Esophagus (tissue), 2 donors: ENCODE measurements at regions not wholly inside any gene's neighbourhood (a gene's known extent, or its start where the extent isn't known, plus 50 kb on each side); places are given as distances from the start of the nearest gene placed in this dataset.

ENCODE experiments used
- H3K27ac ChIP-seq, 2 donors: one replicate each; pipeline ENCODE4 v1.5.1; 2013; ENCODE audit warnings: low read depth in 2 of 2, mild to moderate bottlenecking in 2 of 2, inconsistent platforms in 1 of 2, low read length in 1 of 2, moderate library complexity in 1 of 2
- H3K27me3 ChIP-seq, 2 donors: one replicate each; pipeline ENCODE4 v1.6.1; 2013; ENCODE audit warnings: low read length in 2 of 2, control low read depth in 1 of 2, mild to moderate bottlenecking in 1 of 2; ENCODE audit not compliant: insufficient read depth in 2 of 2, control insufficient read depth in 1 of 2
- H3K36me3 ChIP-seq, 2 donors: one replicate each; pipeline ENCODE4 v1.6.1; 2013; ENCODE audit warnings: low read length in 1 of 2; ENCODE audit not compliant: control insufficient read depth in 2 of 2, insufficient read depth in 2 of 2
- H3K4me1 ChIP-seq, 2 donors: one replicate each; pipeline ENCODE4 v1.6.1; 2013; ENCODE audit warnings: low read length in 1 of 2; ENCODE audit not compliant: control insufficient read depth in 2 of 2, insufficient read depth in 2 of 2
- H3K4me3 ChIP-seq, 2 donors: one replicate each; pipeline ENCODE4 v1.5.1; 2013; ENCODE audit warnings: low read length in 2 of 2, mild to moderate bottlenecking in 2 of 2, low read depth in 1 of 2, moderate library complexity in 1 of 2
- H3K9me3 ChIP-seq, 2 donors: one replicate each; pipeline ENCODE4 v1.6.1; 2013; ENCODE audit warnings: mild to moderate bottlenecking in 2 of 2, low read depth in 1 of 2, low read length in 1 of 2, moderate library complexity in 1 of 2; ENCODE audit not compliant: control insufficient read depth in 2 of 2, insufficient read depth in 1 of 2
- WGBS, 2 donors: extraction: QIAGEN DNeasy Blood & Tissue Kit; methylation state at CpG; one replicate each; pipeline ENCODE4 v1.1.7; 2013; 5-methylcytosine and 5-hydroxymethylcytosine counted together
- donor health status: healthy with polysubstance abuse.
- donor health status: Bipolar disorder and iron deficiency.

- WGBS, 2 donors: 85 to 89% methylated on average over 40 of the region's 40 CpGs
- H3K36me3 ChIP-seq: no peaks in the 10 kb centered on the region
Measured at GRCh38 chr22:48333816-48334735, 1493.6 kb downstream of the BRD1 start.

GRCh38 chr22:48333323-48333763, 1494.3 kb downstream of the BRD1 start:
- Histone ChIP-seq H3K27me3 (no peaks in the 10 kb centered on the region), H3K9me3 (peaks cover 0 to 12% of the 10 kb centered on the region in 2 donors), H3K36me3 (no peaks in the 10 kb centered on the region), H3K4me3 (no peak overlapping the region), H3K4me1 (peaks cover 0 to 3% of the 10 kb centered on the region in 2 donors), H3K27ac (no peak overlapping the region)
- WGBS, 2 donors: 84 to 87% methylated on average over 20 of the region's 20 CpGs

More at GRCh38 chr22:48333816-48334735, 1493.6 kb downstream of the BRD1 start:
- Histone ChIP-seq H3K27ac (no peak overlapping the region), H3K9me3 (peaks cover 0 to 8% of the 10 kb centered on the region in 2 donors), H3K4me1 (peaks cover 0 to 3% of the 10 kb centered on the region in 2 donors), H3K4me3 (no peak overlapping the region), H3K27me3 (no peaks in the 10 kb centered on the region)

DNA sequence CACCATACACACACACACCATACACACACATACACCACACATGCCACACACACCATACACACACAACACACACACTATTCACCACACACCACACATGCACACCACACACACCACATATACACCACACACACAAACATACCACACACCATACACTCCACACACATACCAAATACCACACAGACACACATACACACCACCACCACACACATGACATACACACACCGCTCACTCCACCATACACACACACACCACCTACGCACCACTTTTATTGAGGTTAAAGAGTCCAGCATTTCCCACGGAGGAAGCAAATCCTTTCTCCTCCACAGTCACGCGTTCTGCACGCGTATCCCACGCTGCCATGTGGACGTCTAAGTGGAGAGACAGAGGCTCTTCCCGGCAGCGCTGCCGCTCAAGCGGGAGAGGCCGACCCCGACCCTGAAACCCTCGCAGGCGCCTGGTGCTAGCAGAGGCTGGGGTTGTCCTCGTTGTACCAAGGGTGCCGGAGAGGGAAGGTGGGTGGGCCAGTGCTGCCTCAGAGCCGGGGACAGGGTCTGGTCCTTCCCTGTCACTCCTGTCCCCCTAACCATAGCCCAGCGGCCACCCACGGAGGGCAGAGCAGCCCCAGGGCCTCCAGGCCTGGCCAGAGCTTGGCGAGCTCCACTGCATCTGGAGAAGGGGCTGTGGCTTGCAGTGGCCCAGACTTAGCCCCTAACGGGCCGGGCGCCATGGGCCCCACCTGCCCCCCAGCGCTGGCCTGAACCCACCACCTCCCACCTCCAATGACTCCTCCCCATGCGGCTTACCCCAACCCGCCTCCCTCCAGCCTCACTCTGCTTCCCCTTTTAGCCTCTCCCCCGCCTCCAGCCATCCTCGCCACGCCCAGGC, 1495.0 kb downstream of the BRD1 start:
- peaks cover 5 to 15% of the 10 kb centered on the region in 2 donors for H3K9me3 ChIP-seq
- H3K36me3 ChIP-seq: no peaks in the 10 kb centered on the region
- H3K4me3 ChIP-seq: no peak overlapping the region
- peaks cover 0 to 3% of the 10 kb centered on the region in 2 donors for H3K4me1 ChIP-seq
- WGBS, 2 donors: 84 to 86% methylated on average over 29 to 32 of the region's 32 CpGs
- H3K27me3 ChIP-seq: no peaks in the 10 kb centered on the region
- H3K27ac ChIP-seq: no peak overlapping the region

GRCh38 chr22:48331691-48332220, 1495.9 kb downstream of the BRD1 start:
- peaks cover 6 to 15% of the 10 kb centered on the region in 2 donors for H3K9me3 ChIP-seq
- no peak overlapping the region for H3K27ac ChIP-seq
- H3K27me3 ChIP-seq: no peaks in the 10 kb centered on the region
- 82 to 87% methylated on average over 8 to 12 of the region's 12 CpGs for WGBS, 2 donors
- no peaks in the 10 kb centered on the region for H3K36me3 ChIP-seq
- peaks cover 0 to 3% of the 10 kb centered on the region in 2 donors for H3K4me1 ChIP-seq
- H3K4me3 ChIP-seq: no peak overlapping the region

- Histone ChIP-seq H3K4me1 (peaks cover 0 to 3% of the 10 kb centered on the region in 2 donors), H3K27ac (no peak overlapping the region), H3K36me3 (no peaks in the 10 kb centered on the region), H3K4me3 (no peak overlapping the region), H3K27me3 (no peaks in the 10 kb centered on the region), H3K9me3 (peaks cover 6 to 15% of the 10 kb centered on the region in 2 donors)
- 81 to 84% methylated on average over 9 of the region's 9 CpGs for WGBS, 2 donors
Measured at GRCh38 chr22:48331266-48331665, 1496.4 kb downstream of the BRD1 start.

DNA sequence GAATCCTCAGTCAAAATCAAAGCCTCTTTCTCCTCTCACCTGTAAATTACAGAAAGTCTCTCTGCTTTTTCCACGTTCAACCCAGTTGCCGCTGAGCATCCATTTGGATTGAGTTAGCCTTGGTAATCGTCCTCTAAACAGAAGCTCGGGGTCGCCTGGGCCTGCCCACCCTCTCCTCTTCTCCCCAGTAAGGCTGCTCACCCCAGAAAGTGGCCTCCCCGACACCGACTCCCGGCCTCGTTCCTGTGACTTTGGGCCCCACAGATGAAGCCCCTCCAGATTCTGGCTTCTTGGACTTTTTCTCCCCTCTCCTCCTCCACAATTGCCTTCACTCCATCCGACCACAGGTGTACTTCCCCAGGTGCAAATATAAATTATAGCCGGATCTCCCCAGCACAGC, 1500.0 kb downstream of the BRD1 start:
- Histone ChIP-seq H3K4me3 (no peak overlapping the region), H3K36me3 (no peaks in the 10 kb centered on the region), H3K27ac (no peak overlapping the region), H3K27me3 (no peaks in the 10 kb centered on the region), H3K4me1 (no peaks in the 10 kb centered on the region), H3K9me3 (peaks cover 9 to 20% of the 10 kb centered on the region in 2 donors)
- WGBS, 2 donors: 83 to 89% methylated on average over 11 of the region's 11 CpGs

DNA sequence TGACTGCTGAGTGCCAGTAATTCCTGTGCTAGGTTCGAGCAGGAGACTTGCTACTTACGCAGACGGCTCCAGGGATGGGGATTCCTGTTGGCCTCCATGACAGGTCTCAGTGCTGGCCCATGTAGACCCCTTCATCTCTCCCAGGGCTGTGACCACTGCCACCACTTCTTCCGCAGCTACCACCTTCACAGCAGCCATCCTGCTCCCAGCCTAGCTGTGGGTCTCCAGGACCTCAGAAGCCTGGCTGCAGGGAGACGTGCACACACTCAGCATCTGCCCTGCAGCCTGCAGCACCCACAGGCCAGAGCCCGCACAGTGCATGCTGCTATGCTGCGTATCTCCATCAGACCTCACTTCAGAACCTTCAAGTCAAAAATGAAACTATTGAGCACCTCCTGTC, 1503.9 kb downstream of the BRD1 start:
- H3K27me3 ChIP-seq: no peaks in the 10 kb centered on the region
- no peaks in the 10 kb centered on the region for H3K4me1 ChIP-seq
- H3K9me3 ChIP-seq: peaks cover 9 to 11% of the 10 kb centered on the region in 2 donors
- no peak overlapping the region for H3K27ac ChIP-seq
- H3K36me3 ChIP-seq: no peaks in the 10 kb centered on the region
- no peak overlapping the region for H3K4me3 ChIP-seq
- 89 to 92% methylated on average over 7 of the region's 7 CpGs for WGBS, 2 donors

- no peak overlapping the region for H3K27ac ChIP-seq
- H3K4me3 ChIP-seq: no peak overlapping the region
- H3K9me3 ChIP-seq: peaks cover 5 to 6% of the 10 kb centered on the region in 2 donors
- H3K4me1 ChIP-seq: no peaks in the 10 kb centered on the region
- WGBS, 2 donors: 89 to 95% methylated on average over 2 of the region's 2 CpGs
- no peaks in the 10 kb centered on the region for H3K36me3 ChIP-seq
- no peaks in the 10 kb centered on the region for H3K27me3 ChIP-seq
Measured at GRCh38 chr22:48322907-48323306, 1504.8 kb downstream of the BRD1 start.

DNA sequence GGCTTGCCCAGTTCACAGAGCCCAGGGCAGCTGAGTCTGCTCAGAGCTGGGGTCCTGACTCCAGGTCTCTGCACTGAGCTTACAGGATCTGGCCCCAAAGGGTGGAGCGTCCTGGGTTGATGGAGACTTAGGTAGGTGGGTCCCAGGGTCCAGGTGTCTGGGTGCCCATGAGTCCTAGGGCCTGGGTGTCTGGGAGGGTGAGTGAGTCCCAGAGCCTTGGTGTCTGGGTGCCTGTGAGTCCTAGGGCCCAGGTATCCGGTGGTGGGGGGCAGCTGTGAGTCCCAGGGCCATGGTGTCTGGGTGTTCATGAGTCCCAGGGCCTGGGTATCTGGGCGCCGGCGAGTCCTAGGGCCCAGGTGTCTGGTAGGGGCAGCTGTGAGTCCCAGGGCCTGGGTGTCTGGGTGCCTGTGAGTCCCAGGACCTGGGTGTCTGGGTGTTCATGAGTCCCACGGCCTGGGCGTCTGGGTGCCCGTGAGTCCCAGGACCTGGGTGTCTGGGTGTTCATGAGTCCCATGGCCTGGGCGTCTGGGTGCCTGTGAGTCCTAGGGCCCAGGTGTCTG, 1505.6 kb downstream of the BRD1 start:
- Histone ChIP-seq H3K27me3 (no peaks in the 10 kb centered on the region), H3K9me3 (peaks cover 4 to 5% of the 10 kb centered on the region in 2 donors), H3K4me1 (no peaks in the 10 kb centered on the region), H3K4me3 (no peak overlapping the region), H3K27ac (no peak overlapping the region), H3K36me3 (no peaks in the 10 kb centered on the region)
- WGBS, 2 donors: 77 to 78% methylated on average over 9 of the region's 9 CpGs
